IMR-90 (cell line): ENCODE measurements at regions not wholly inside any gene's neighbourhood (a gene's known extent, or its start where the extent isn't known, plus 50 kb on each side); places are given as distances from the start of the nearest gene placed in this dataset.

ENCODE experiments used
- ATAC-seq: fragments of 200-7000 bp; cut with Tn5 transposase; 2 replicates; pipeline ENCODE4 v1.9.1; 2020; ENCODE audit warnings: low read depth, mild to moderate bottlenecking, moderate library complexity
- BruUV-seq: library from RNA; stranded (reverse); fragments of 400-500 nt; replicated peaks from 2 replicates; lab custom pipeline; 2021; lab: Mats Ljungman, UMichigan
- CTCF ChIA-PET: fragments of 300-600 bp; formaldehyde crosslinking; extraction: SDS; loops from one replicate; lab custom pipeline; 2021; ENCODE audit warnings: antibody characterized with exemption; lab: Yijun Ruan, JAX
- POLR2A ChIA-PET: fragments of 300-600 bp; sonication (Branson Sonifier 250); formaldehyde crosslinking; loops from one replicate; lab custom pipeline; 2022; ENCODE audit warnings: antibody characterized with exemption; ENCODE audit not compliant: unreplicated experiment; lab: Charles Lee
- DNase-seq: peaks from one replicate; pipeline ENCODE4 v3.0.0; 2013
- H2AFZ ChIP-seq: replicated peaks from 2 replicates; pipeline ENCODE3; 2013; ENCODE audit warnings: low read length, mild to moderate bottlenecking; ENCODE audit not compliant: poor library complexity
- H2AK5ac ChIP-seq: 2 replicates; pipeline ENCODE4 v1.6.1; 2013; ENCODE audit warnings: low read depth, low read length, inconsistent platforms
- H2AK9ac ChIP-seq: replicated peaks from 2 replicates; pipeline ENCODE3; 2013; ENCODE audit warnings: mild to moderate bottlenecking, low read depth, low read length, moderate library complexity; ENCODE audit not compliant: poor library complexity
- H2BK120ac ChIP-seq: 2 replicates; pipeline ENCODE4 v1.6.1; 2013; ENCODE audit warnings: low read depth, low read length, inconsistent platforms
- H2BK15ac ChIP-seq: 3 replicates; pipeline ENCODE4 v1.6.1; 2013; ENCODE audit warnings: low read depth, low read length, inconsistent platforms
- H2BK20ac ChIP-seq: 2 replicates; pipeline ENCODE4 v1.6.1; 2013; ENCODE audit warnings: low read depth, mild to moderate bottlenecking, inconsistent platforms, low read length, moderate library complexity
- H2BK5ac ChIP-seq: 2 replicates; pipeline ENCODE4 v1.6.1; 2013; ENCODE audit warnings: mild to moderate bottlenecking, low read depth, low read length, inconsistent platforms; ENCODE audit not compliant: poor library complexity, severe bottlenecking
- H3K14ac ChIP-seq: replicated peaks from 2 replicates; pipeline ENCODE4 v1.6.1; 2013; ENCODE audit warnings: low read depth, low read length, inconsistent platforms
- H3K18ac ChIP-seq: 2 replicates; pipeline ENCODE4 v1.6.1; 2013; ENCODE audit warnings: low read depth, low read length, control low read depth
- H3K23ac ChIP-seq: 2 replicates; pipeline ENCODE4 v1.6.1; 2013; ENCODE audit warnings: low read depth, low read length, inconsistent platforms
- H3K27ac ChIP-seq: 2 replicates; pipeline ENCODE4 v1.5.1; 2013; ENCODE audit warnings: mild to moderate bottlenecking, control low read depth, low read length; ENCODE audit not compliant: insufficient read depth
- H3K27me3 ChIP-seq: 2 replicates; pipeline ENCODE4 v1.6.1; 2013; ENCODE audit warnings: low read length; ENCODE audit not compliant: control insufficient read depth, insufficient read depth
- H3K36me3 ChIP-seq: 2 replicates; pipeline ENCODE4 v1.6.1; 2013; ENCODE audit warnings: low read length, mixed read lengths; ENCODE audit not compliant: control insufficient read depth, insufficient read depth
- H3K4ac ChIP-seq: 2 replicates; pipeline ENCODE4 v1.6.1; 2013; ENCODE audit warnings: low read depth, low read length, inconsistent platforms
- H3K4me1 ChIP-seq: 2 replicates; pipeline ENCODE4 v1.6.1; 2013; ENCODE audit warnings: low read length, mixed read lengths; ENCODE audit not compliant: control insufficient read depth, insufficient read depth
- H3K4me2 ChIP-seq: 2 replicates; pipeline ENCODE4 v1.6.1; 2013; ENCODE audit warnings: low read depth, mild to moderate bottlenecking, control low read depth, low read length, moderate library complexity
- H3K4me3 ChIP-seq: 2 replicates; pipeline ENCODE4 v1.5.1; 2013; ENCODE audit warnings: low read depth, mild to moderate bottlenecking, control low read depth, low read length, moderate library complexity; ENCODE audit not compliant: insufficient read depth
- H3K56ac ChIP-seq: 2 replicates; pipeline ENCODE4 v1.6.1; 2013; ENCODE audit warnings: low read length, inconsistent platforms; ENCODE audit not compliant: insufficient read depth; ENCODE audit errors: extremely low read depth
- H3K79me1 ChIP-seq, 2 experiments: 2 replicates each; pipeline ENCODE4 v1.6.1; 2013; ENCODE audit warnings: low read length in 2 of 2, inconsistent platforms in 1 of 2, low read depth in 1 of 2
- H3K9ac ChIP-seq: 2 replicates; pipeline ENCODE4 v1.6.1; 2013; ENCODE audit warnings: low read depth, low read length, control low read depth
- H3K9me1 ChIP-seq: 2 replicates; pipeline ENCODE4 v1.6.1; 2013; ENCODE audit warnings: low read length, inconsistent platforms; ENCODE audit not compliant: insufficient read depth
- H3K9me3 ChIP-seq: 2 replicates; pipeline ENCODE4 v1.6.1; 2013; ENCODE audit warnings: low read length; ENCODE audit not compliant: control insufficient read depth, insufficient read depth
- H4K20me1 ChIP-seq: 2 replicates; pipeline ENCODE4 v1.6.1; 2013; ENCODE audit warnings: low read length, inconsistent platforms; ENCODE audit not compliant: insufficient read depth
- H4K5ac ChIP-seq: 2 replicates; pipeline ENCODE4 v1.6.1; 2013; ENCODE audit warnings: mild to moderate bottlenecking, low read depth, low read length, control low read depth
- H4K8ac ChIP-seq, 2 experiments: 2 replicates each; pipeline ENCODE4 v1.6.1; 2013; ENCODE audit warnings: low read depth in 2 of 2, low read length in 2 of 2, control low read depth in 1 of 2, inconsistent platforms in 1 of 2
- H4K91ac ChIP-seq: 2 replicates; pipeline ENCODE4 v1.6.1; 2013; ENCODE audit warnings: low read depth, low read length, inconsistent platforms; ENCODE audit not compliant: insufficient read depth
- BHLHE40 ChIP-seq: fragments of 150-350 bp; IDR thresholded peaks from 2 replicates; pipeline ENCODE4 v1.6.1; 2016; ENCODE audit warnings: mild to moderate bottlenecking, low read depth, low read length
- CEBPB ChIP-seq: IDR thresholded peaks from 2 replicates; pipeline ENCODE4 v1.6.1; 2012; ENCODE audit warnings: low read depth, low read length, improper control_type of control experiment
- CHD1 ChIP-seq: IDR thresholded peaks from 2 replicates; pipeline ENCODE4 v1.6.1; 2012; ENCODE audit warnings: low read depth, low read length, improper control_type of control experiment
- CTCF ChIP-seq: conservative IDR thresholded peaks from 2 replicates; pipeline ENCODE4 v1.5.1; 2012; ENCODE audit warnings: mild to moderate bottlenecking, low read depth, low read length, improper control_type of control experiment
- ELK1 ChIP-seq: fragments of 150-350 bp; IDR thresholded peaks from 2 replicates; pipeline ENCODE4 v1.6.1; 2016; ENCODE audit warnings: low read depth, mild to moderate bottlenecking, low read length, moderate library complexity, borderline replicate concordance
- FOS ChIP-seq: fragments of 150-350 bp; IDR thresholded peaks from 2 replicates; pipeline ENCODE4 v1.6.1; 2016; ENCODE audit warnings: low read depth, low read length
- MAFK ChIP-seq: IDR thresholded peaks from 2 replicates; pipeline ENCODE4 v1.6.1; 2012; ENCODE audit warnings: low read depth, low read length, improper control_type of control experiment
- MAZ ChIP-seq: IDR thresholded peaks from 2 replicates; pipeline ENCODE4 v1.6.1; 2012; ENCODE audit warnings: low read depth, mild to moderate bottlenecking, low read length, improper control_type of control experiment, moderate library complexity, borderline replicate concordance
- MXI1 ChIP-seq: IDR thresholded peaks from 2 replicates; pipeline ENCODE4 v1.6.1; 2012; ENCODE audit warnings: low read depth, mild to moderate bottlenecking, low read length, moderate library complexity, borderline replicate concordance
- NFE2L2 ChIP-seq: fragments of 150-350 bp; IDR thresholded peaks from 2 replicates; pipeline ENCODE4 v1.6.1; 2016; ENCODE audit warnings: low read depth, mild to moderate bottlenecking, low read length
- POLR2A ChIP-seq: IDR thresholded peaks from 2 replicates; pipeline ENCODE4 v1.6.1; 2012; ENCODE audit warnings: mild to moderate bottlenecking, low read depth, low read length
- RAD21 ChIP-seq: IDR thresholded peaks from 2 replicates; pipeline ENCODE4 v1.6.1; 2012; ENCODE audit warnings: low read length, improper control_type of control experiment
- RCOR1 ChIP-seq: IDR thresholded peaks from 2 replicates; pipeline ENCODE4 v1.6.1; 2012; ENCODE audit warnings: mild to moderate bottlenecking, low read length, improper control_type of control experiment; ENCODE audit not compliant: insufficient replicate concordance
- RFX5 ChIP-seq: IDR thresholded peaks from 2 replicates; pipeline ENCODE4 v1.8.0; 2012; ENCODE audit warnings: low read depth, mild to moderate bottlenecking, low read length, moderate library complexity
- SMC3 ChIP-seq: fragments of 150-350 bp; IDR thresholded peaks from 2 replicates; pipeline ENCODE4 v1.6.1; 2016; ENCODE audit warnings: low read depth, mild to moderate bottlenecking, antibody characterized with exemption, low read length, moderate library complexity
- USF2 ChIP-seq: fragments of 150-350 bp; IDR thresholded peaks from 2 replicates; pipeline ENCODE4 v1.6.1; 2017; ENCODE audit warnings: mild to moderate bottlenecking, antibody characterized with exemption, low read length, low read depth
- WGBS, 2 experiments: methylation state at CpG; one replicate each; pipeline versions ENCODE4 v1.1.5 to v1.1.7; 2013; ENCODE audit warnings: missing lambda C conversion rate in 2 of 2; ENCODE audit not compliant: insufficient read length in 1 of 2; ENCODE audit errors: extremely low coverage in 2 of 2; 5-methylcytosine and 5-hydroxymethylcytosine counted together
- dilution Hi-C: fragments of 300-500 bp; cut with HindIII; formaldehyde crosslinking; loops from one replicate; pipeline ENCODE4 v1.14.3; 2018; ENCODE audit warnings: low sequenced_read_pairs; ENCODE audit not compliant: unreplicated experiment
- in situ Hi-C: fragments of 300-500 bp; cut with MboI; formaldehyde crosslinking; loops from 3 replicates; pipeline ENCODE4 v1.14.3; 2019; ENCODE audit warnings: low sequenced_read_pairs, inconsistent platforms, mixed read lengths
- intact Hi-C: fragments of 100-400 bp; cut with micrococcal nuclease; formaldehyde crosslinking; loops from 2 replicates; pipeline ENCODE4 v1.10.0; 2022

GRCh38 chr12:67820694-67821093 is 168.6 kb upstream of the IFNG-AS1 start:
- no peaks in the 10 kb centered on the region for H4K20me1 ChIP-seq

More at GRCh38 chr12:67820694-67821093, 168.6 kb upstream of the IFNG-AS1 start:
- TF ChIP-seq FOS (no peak), CEBPB (no peak), USF2 (no peak), ELK1 (no peak), MAFK (no peak), MXI1 (no peak), SMC3 (no peak), MAZ (no peak), NFE2L2 (no peak), RFX5 (no peak), CTCF (no peak), RAD21 (no peak), BHLHE40 (no peak), RCOR1 (no peak), CHD1 (no peak), POLR2A (no peak)
- ATAC-seq (no peak), DNase-seq (no peak)
- no peak overlapping the region for H4K91ac ChIP-seq
- no peak overlapping the region for H3K23ac ChIP-seq
- in situ Hi-C loops (no loop called here), intact Hi-C loops (no loop called here), dilution Hi-C loops (no loop called here)
- CTCF ChIA-PET, result no interaction called here
- no peaks in the 10 kb centered on the region for H3K9me1 ChIP-seq
- no peak overlapping the region for H3K27ac ChIP-seq
- H2AK5ac ChIP-seq, result no peak overlapping the region
- H3K79me1 ChIP-seq, result no peaks in the 10 kb centered on the region
- H3K36me3 ChIP-seq, result no peaks in the 10 kb centered on the region
- no peak overlapping the region for H2AK9ac ChIP-seq
- no peak overlapping the region for H2BK15ac ChIP-seq
- H3K56ac ChIP-seq, result no peak overlapping the region
- peaks cover 2% of the 10 kb centered on the region; the same call in 1 of the 2 replicates for H3K9me3 ChIP-seq
- H3K18ac ChIP-seq, result no peak overlapping the region
- no peaks in the 10 kb centered on the region for H3K4me1 ChIP-seq
- WGBS, 2 experiments, result 90% methylated on average over 4 of the region's 7 CpGs; no CpG with 5 or more reads in 1 of the 2 experiments
- no peak overlapping the region for H3K4me2 ChIP-seq
- no peak overlapping the region for H2BK5ac ChIP-seq
- POLR2A ChIA-PET, result no interaction called here
- no peak overlapping the region for H2AFZ ChIP-seq
- BruUV-seq, result no TSS peak
- no peak overlapping the region for H4K5ac ChIP-seq
- no peak overlapping the region for H3K14ac ChIP-seq
- no peak overlapping the region for H4K8ac ChIP-seq
- H2BK20ac ChIP-seq, result no peak overlapping the region
- no peak overlapping the region for H3K4me3 ChIP-seq
- H3K4ac ChIP-seq, result no peak overlapping the region
- no peaks in the 10 kb centered on the region for H3K27me3 ChIP-seq
- no peak overlapping the region for H3K9ac ChIP-seq
- H2BK120ac ChIP-seq, result no peak overlapping the region
